CD8-positive, alpha-beta memory T cell (primary cell): ENCODE measurements at regions not wholly inside any gene's neighbourhood (a gene's known extent, or its start where the extent isn't known, plus 50 kb on each side); places are given as distances from the start of the nearest gene placed in this dataset.

Experiments
- CTCF ChIA-PET: fragments of 350-600 bp; sonication (Branson Sonifier 250); formaldehyde crosslinking; loops from one replicate; lab custom pipeline; 2021; ENCODE audit warnings: antibody characterized with exemption; lab: Charles Lee
- POLR2A ChIA-PET: fragments of 350-600 bp; sonication (Branson Sonifier 250); formaldehyde crosslinking; loops from one replicate; lab custom pipeline; 2021; ENCODE audit warnings: antibody characterized with exemption; lab: Charles Lee
- DNase-seq, 5 donors: peaks; one replicate each; pipeline versions ENCODE4 v3.0.0 to v3.0.0-alpha.2; 2020 to 2022; ENCODE audit warnings: mixed read lengths in 1 of 5
- H3K27ac ChIP-seq: one replicate; pipeline ENCODE4 v1.7.0; 2013; ENCODE audit warnings: low read depth, mild to moderate bottlenecking, low read length, moderate library complexity
- H3K27me3 ChIP-seq: 2 replicates; pipeline ENCODE4 v1.7.0; 2013; ENCODE audit warnings: low read length, mild to moderate bottlenecking; ENCODE audit not compliant: insufficient read depth, poor library complexity, severe bottlenecking
- H3K36me3 ChIP-seq: 2 replicates; pipeline ENCODE4 v1.7.0; 2013; ENCODE audit warnings: mild to moderate bottlenecking, low read length, moderate library complexity; ENCODE audit not compliant: insufficient read depth
- H3K4me1 ChIP-seq: 2 replicates; pipeline ENCODE4 v1.7.0; 2013; ENCODE audit warnings: mild to moderate bottlenecking, low read length, moderate library complexity; ENCODE audit not compliant: insufficient read depth
- H3K4me3 ChIP-seq: 2 replicates; pipeline ENCODE4 v1.7.0; 2013; ENCODE audit warnings: mild to moderate bottlenecking, low read length
- H3K9me3 ChIP-seq: 2 replicates; pipeline ENCODE4 v1.7.0; 2013; ENCODE audit warnings: mild to moderate bottlenecking, low read length
- H3K27ac Mint-ChIP-seq, 8 donors: one replicate each; pipeline ENCODE4 v1.8.0; 2020 to 2021; ENCODE audit warnings: mixed read lengths in 8 of 8, mild to moderate bottlenecking in 6 of 8, inconsistent platforms in 3 of 8, moderate library complexity in 3 of 8
- H3K27me3 Mint-ChIP-seq, 2 donors: one replicate each; pipeline ENCODE4 v1.8.0; 2020 to 2021; ENCODE audit warnings: mixed read lengths in 2 of 2, mild to moderate bottlenecking in 1 of 2, moderate library complexity in 1 of 2
- H3K36me3 Mint-ChIP-seq, 3 donors: one replicate each; pipeline ENCODE4 v1.8.0; 2020 to 2021; ENCODE audit warnings: mixed read lengths in 3 of 3, inconsistent platforms in 1 of 3, mild to moderate bottlenecking in 1 of 3
- H3K4me1 Mint-ChIP-seq, 3 donors: one replicate each; pipeline ENCODE4 v1.8.0; 2020 to 2021; ENCODE audit warnings: mixed read lengths in 3 of 3, inconsistent platforms in 1 of 3, mild to moderate bottlenecking in 1 of 3
- H3K4me3 Mint-ChIP-seq, 7 donors: one replicate each; pipeline ENCODE4 v1.8.0; 2020 to 2021; ENCODE audit warnings: mixed read lengths in 7 of 7, mild to moderate bottlenecking in 6 of 7, moderate library complexity in 4 of 7, inconsistent platforms in 2 of 7
- H3K9me3 Mint-ChIP-seq, 5 donors: one replicate each; pipeline ENCODE4 v1.8.0; 2020 to 2022; ENCODE audit warnings: mixed read lengths in 5 of 5, mild to moderate bottlenecking in 3 of 5, moderate library complexity in 2 of 5, inconsistent platforms in 1 of 5

DNA sequence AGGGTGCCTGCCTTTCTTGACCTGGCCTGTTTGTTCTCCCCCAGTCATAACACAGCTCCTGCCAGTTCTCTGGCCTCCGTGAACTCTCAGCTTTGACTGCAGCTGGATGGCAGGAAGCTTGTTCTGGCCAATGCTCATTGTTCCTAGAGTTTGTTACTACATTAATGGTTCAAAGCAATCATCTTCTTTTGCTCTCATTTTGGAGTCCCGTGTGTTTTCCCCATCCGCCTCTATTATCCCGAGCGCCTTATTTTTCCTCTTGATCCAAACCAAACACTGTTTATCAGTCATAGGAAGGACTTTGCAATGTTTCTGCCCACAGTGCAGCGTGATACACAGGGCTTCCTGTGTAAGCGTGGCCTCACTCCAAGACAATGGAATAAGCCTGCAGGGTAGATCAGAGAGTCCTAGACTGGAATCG is 184.3 kb upstream of the APCDD1 start:
- Mint-ChIP-seq H3K27ac (no peak overlapping the region), H3K36me3 (no peaks in the 10 kb centered on the region), H3K9me3 (peaks cover 0 to 5% (median 0%) of the 10 kb centered on the region in 5 donors), H3K4me1 (no peaks in the 10 kb centered on the region), H3K4me3 (no peak overlapping the region), H3K27me3 (peaks cover 0 to 1% of the 10 kb centered on the region in 2 donors)
- Histone ChIP-seq H3K36me3 (no peaks in the 10 kb centered on the region), H3K27ac (no peak overlapping the region), H3K4me3 (no peak overlapping the region), H3K9me3 (no peaks in the 10 kb centered on the region), H3K27me3 (no peaks in the 10 kb centered on the region), H3K4me1 (no peaks in the 10 kb centered on the region)
- POLR2A ChIA-PET = no interaction called here
- CTCF ChIA-PET = no interaction called here
- DNase-seq = no peak

DNA sequence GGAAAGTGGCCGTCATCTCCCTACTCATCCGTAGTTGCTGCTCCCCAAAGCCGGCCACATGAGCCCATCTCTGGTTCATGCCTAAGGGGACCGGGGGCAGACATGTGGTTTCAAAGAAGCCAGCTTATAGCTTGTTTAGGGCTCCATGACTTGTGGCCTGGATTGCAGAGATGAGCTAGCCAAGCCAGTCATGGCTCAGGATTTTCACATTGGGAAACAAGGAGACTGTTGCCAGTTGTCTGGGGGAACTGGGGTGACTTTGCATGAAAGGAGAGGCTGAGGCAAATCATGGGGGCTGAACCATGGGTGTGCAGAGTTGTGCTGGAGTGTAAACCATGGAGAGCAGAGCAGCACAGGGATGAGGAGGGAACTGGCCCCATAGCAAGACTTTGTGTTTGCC is 183.0 kb upstream of the APCDD1 start:
- no peaks in the 10 kb centered on the region for H3K4me1 ChIP-seq
- POLR2A ChIA-PET = no interaction called here
- no peak overlapping the region for H3K27ac ChIP-seq

DNA sequence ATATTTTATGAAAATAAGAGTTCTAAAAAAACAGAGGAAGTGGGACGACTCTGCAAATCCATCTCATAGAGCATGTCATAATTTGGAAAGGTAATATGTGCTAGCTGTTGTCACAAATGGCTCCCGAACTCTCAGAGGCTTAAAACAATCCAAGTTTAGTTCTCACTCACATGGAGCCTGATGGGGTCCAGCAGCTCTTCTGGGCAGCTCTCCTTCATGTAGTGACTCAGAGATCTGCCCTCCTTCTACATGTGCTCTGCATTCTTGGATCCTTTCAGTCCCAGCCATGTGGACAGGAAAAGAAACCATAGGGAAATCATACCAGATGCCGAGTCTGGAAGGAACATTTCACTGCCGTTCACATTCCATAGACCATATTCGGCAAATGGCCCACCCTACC is 180.1 kb upstream of the APCDD1 start:
- ChIA-PET POLR2A (no interaction called here), CTCF (no interaction called here)
- peaks cover 0 to 3% (median 0%) of the 10 kb centered on the region in 5 donors for H3K9me3 Mint-ChIP-seq
- no peak overlapping the region for H3K4me3 Mint-ChIP-seq
- H3K36me3 ChIP-seq = no peaks in the 10 kb centered on the region
- H3K36me3 Mint-ChIP-seq = no peaks in the 10 kb centered on the region
- H3K4me1 Mint-ChIP-seq = no peaks in the 10 kb centered on the region
- H3K9me3 ChIP-seq = no peaks in the 10 kb centered on the region
- no peak overlapping the region for H3K4me3 ChIP-seq
- H3K4me1 ChIP-seq = no peaks in the 10 kb centered on the region
- no peaks in the 10 kb centered on the region for H3K27me3 ChIP-seq
- no peak for DNase-seq
- H3K27me3 Mint-ChIP-seq = no peaks in the 10 kb centered on the region
- H3K27ac Mint-ChIP-seq = no peak overlapping the region
- no peak overlapping the region for H3K27ac ChIP-seq

More for the DNA sequence above, 183.0 kb upstream of the APCDD1 start:
- Mint-ChIP-seq H3K36me3 (no peaks in the 10 kb centered on the region), H3K4me1 (no peaks in the 10 kb centered on the region), H3K9me3 (peaks cover 0 to 5% (median 0%) of the 10 kb centered on the region in 5 donors), H3K27me3 (peaks cover 0 to 1% of the 10 kb centered on the region in 2 donors), H3K4me3 (no peak overlapping the region), H3K27ac (peak overlapping the region in 1 of 8 donors; percentile 61)
- no peak overlapping the region for H3K4me3 ChIP-seq
- CTCF ChIA-PET = no interaction called here
- H3K27me3 ChIP-seq = no peaks in the 10 kb centered on the region
- no peak for DNase-seq
- H3K9me3 ChIP-seq = no peaks in the 10 kb centered on the region
- H3K36me3 ChIP-seq = no peaks in the 10 kb centered on the region

DNA sequence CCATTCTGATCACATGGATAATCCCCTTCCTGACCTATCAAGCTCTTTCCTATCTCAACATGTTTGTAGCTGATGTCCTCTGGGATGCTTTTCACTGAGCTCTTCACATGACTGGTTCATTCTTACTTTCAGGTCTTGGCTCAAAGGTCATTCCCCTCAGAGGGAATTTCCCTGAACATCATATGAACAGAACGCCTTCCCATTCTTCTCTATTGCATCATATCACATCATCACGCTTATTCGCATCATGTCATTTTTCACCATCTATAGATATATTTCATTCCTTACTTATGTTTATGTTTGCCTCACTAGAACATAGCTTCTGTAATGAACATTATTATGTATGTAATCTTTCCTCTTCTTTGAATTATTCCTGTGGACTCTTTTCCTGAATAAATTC is 178.9 kb upstream of the APCDD1 start:
- no peaks in the 10 kb centered on the region for H3K36me3 ChIP-seq
- H3K4me1 ChIP-seq = no peaks in the 10 kb centered on the region
- DNase-seq = no peak
- ChIA-PET CTCF (no interaction called here), POLR2A (no interaction called here)
- Mint-ChIP-seq H3K27me3 (no peaks in the 10 kb centered on the region), H3K36me3 (no peaks in the 10 kb centered on the region), H3K4me3 (no peak overlapping the region), H3K27ac (no peak overlapping the region), H3K9me3 (peaks cover 0 to 3% (median 0%) of the 10 kb centered on the region in 5 donors), H3K4me1 (no peaks in the 10 kb centered on the region)
- no peaks in the 10 kb centered on the region for H3K9me3 ChIP-seq
- no peaks in the 10 kb centered on the region for H3K27me3 ChIP-seq
- no peak overlapping the region for H3K4me3 ChIP-seq
- H3K27ac ChIP-seq = no peak overlapping the region

DNA sequence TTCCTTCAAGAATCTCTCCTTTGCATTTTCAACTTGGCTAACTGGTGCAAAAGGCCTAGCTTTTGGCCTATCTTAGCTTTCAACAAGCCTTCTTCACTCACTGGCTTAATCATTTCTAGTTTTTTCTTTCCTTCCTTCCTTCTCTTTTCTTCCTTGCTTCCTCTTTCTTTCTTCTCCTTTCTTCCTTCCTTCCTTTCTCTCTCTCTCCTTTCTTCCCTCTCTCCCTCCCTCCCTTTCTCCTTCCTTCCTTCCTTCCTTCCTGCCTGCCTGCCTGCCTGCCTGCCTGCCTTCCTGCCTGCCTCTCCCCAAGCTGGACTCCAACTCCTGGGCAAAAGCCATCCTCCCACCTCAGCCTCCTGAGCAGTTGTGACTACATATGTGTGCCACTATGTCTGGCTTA is 176.2 kb upstream of the APCDD1 start:
- Histone ChIP-seq H3K9me3 (no peaks in the 10 kb centered on the region), H3K36me3 (no peaks in the 10 kb centered on the region), H3K27me3 (no peaks in the 10 kb centered on the region), H3K4me3 (no peak overlapping the region), H3K4me1 (no peaks in the 10 kb centered on the region), H3K27ac (no peak overlapping the region)
- CTCF ChIA-PET = no interaction called here
- no peak overlapping the region for H3K27ac Mint-ChIP-seq
- no peaks in the 10 kb centered on the region for H3K36me3 Mint-ChIP-seq
- POLR2A ChIA-PET = interaction anchor here (0.5 kb wide), 1 partner anchor 167 kb away, joined by 3 read pairs; no protein-coding TSS in a partner anchor
- no peaks in the 10 kb centered on the region for H3K4me1 Mint-ChIP-seq
- peaks cover 0 to 3% (median 0%) of the 10 kb centered on the region in 5 donors for H3K9me3 Mint-ChIP-seq
- no peak for DNase-seq
- H3K27me3 Mint-ChIP-seq = no peaks in the 10 kb centered on the region
- H3K4me3 Mint-ChIP-seq = no peak overlapping the region

DNA sequence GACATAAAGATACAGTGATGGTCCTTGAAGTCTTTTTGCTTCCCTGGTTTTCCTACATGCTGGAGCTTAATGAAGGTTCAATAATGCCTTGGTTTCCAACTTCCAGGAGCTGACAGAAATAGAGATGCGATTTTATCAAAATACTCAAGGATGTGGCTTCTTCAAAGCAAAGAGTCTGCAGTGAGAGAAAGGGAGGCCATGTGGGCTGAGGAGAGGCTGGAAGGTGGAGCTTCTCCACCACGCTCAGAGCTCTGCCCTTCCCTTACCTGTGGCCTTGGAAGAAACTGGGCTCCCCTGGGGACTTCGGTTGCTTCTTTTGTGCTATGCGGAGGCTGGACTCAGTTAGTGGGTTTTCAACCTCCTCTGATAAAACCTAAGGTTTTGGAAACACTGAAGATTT is 175.0 kb upstream of the APCDD1 start:
- Mint-ChIP-seq H3K4me1 (no peaks in the 10 kb centered on the region), H3K36me3 (no peaks in the 10 kb centered on the region), H3K4me3 (no peak overlapping the region), H3K27me3 (no peaks in the 10 kb centered on the region), H3K9me3 (peaks cover 0 to 3% (median 0%) of the 10 kb centered on the region in 5 donors), H3K27ac (no peak overlapping the region)
- DNase-seq = no peak
- POLR2A ChIA-PET = no interaction called here
- CTCF ChIA-PET = no interaction called here
- Histone ChIP-seq H3K4me1 (no peaks in the 10 kb centered on the region), H3K27me3 (no peaks in the 10 kb centered on the region), H3K4me3 (no peak overlapping the region), H3K27ac (no peak overlapping the region), H3K9me3 (no peaks in the 10 kb centered on the region), H3K36me3 (no peaks in the 10 kb centered on the region)

DNA sequence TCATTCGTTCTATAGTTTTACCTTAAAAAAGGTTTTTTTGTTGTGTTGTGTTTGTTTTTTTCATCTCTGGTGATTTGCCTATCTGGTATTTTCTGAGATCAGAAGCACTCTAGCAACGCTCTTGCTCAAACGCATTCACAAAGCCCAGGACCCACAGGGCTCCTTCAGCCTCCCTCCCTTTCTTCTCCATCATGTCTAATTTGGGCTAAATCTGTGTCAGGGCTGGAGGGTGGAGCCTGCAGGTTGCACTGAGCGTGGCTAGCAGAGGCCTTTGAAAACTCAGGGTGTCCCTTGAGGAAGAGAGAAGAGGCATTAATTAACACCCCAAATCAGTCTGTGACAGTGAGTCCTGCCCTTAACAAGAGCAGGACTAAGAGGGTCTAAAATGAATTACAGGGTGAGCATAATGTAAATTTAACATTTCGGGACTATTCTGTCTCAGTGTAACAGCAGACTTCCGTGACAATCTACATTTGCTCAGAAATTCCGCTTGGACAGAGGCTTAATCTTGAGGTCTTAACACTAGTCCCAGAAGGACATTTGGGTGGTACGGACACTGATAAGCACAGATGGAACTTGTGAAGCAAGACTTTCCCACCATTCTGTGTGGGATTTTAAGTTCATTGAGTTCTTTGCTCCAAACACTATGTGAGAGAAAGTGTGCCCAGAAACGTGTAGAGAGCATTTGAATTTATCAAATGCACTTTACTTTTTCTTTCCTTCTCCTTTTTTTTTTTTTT is 174.4 kb upstream of the APCDD1 start:
- no peak for DNase-seq
- Mint-ChIP-seq H3K27me3 (no peaks in the 10 kb centered on the region), H3K4me1 (no peaks in the 10 kb centered on the region), H3K4me3 (no peak overlapping the region), H3K36me3 (no peaks in the 10 kb centered on the region), H3K9me3 (no peaks in the 10 kb centered on the region), H3K27ac (no peak overlapping the region)
- Histone ChIP-seq H3K9me3 (no peaks in the 10 kb centered on the region), H3K4me3 (no peak overlapping the region), H3K4me1 (no peaks in the 10 kb centered on the region), H3K27me3 (no peaks in the 10 kb centered on the region), H3K36me3 (no peaks in the 10 kb centered on the region), H3K27ac (no peak overlapping the region)
- POLR2A ChIA-PET = no interaction called here
- CTCF ChIA-PET = no interaction called here

DNA sequence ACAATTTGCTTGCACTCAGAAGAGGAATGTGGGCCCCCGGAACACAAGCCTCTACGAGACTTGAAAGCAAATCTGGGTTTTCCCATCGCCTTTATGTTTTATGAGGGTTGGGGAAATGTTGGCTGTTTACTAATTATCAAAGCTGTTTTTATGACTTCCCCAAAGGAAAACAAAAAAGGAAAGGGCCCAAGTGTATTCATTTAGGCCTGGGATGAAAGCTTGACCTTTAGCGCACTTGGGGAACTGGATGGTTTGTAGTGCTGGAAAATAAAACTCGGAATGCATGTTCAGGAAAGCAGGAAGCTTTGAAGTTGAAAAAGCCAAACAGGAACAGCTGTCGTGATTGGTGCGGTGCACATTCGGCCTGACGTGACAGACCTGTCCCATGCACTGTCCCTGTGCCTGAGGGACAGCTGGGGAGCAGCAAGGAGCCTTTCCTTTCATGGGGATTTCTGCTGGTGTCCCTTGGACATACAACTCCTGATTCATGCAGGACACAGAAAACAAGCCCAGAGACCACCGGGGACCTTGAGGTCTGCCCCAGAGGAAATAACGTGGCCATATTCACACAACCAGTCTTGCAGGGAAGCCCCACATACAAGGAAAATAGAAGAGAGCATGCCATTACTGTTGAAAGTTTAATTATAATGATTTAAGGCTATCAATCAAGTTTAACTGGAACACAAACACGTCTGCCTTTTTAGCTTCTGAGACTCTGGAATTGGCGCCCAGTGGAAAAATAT is 169.7 kb upstream of the APCDD1 start:
- Histone ChIP-seq H3K36me3 (no peaks in the 10 kb centered on the region), H3K9me3 (no peaks in the 10 kb centered on the region), H3K27ac (no peak overlapping the region), H3K4me1 (no peaks in the 10 kb centered on the region), H3K27me3 (no peaks in the 10 kb centered on the region), H3K4me3 (no peak overlapping the region)
- CTCF ChIA-PET = no interaction called here
- Mint-ChIP-seq H3K4me1 (no peaks in the 10 kb centered on the region), H3K4me3 (no peak overlapping the region), H3K27ac (no peak overlapping the region), H3K27me3 (peaks cover 0 to 1% of the 10 kb centered on the region in 2 donors), H3K9me3 (peaks cover 0 to 12% (median 5%) of the 10 kb centered on the region in 5 donors), H3K36me3 (no peaks in the 10 kb centered on the region)
- POLR2A ChIA-PET = no interaction called here
- no peak for DNase-seq
